HepG2 (cell line): ENCODE measurements at regions not wholly inside any gene's neighbourhood (a gene's known extent, or its start where the extent isn't known, plus 50 kb on each side); places are given as distances from the start of the nearest gene placed in this dataset.

ENCODE experiments used
- ATAC-seq: fragments of 200-7000 bp; cut with Tn5 transposase; 3 replicates; pipeline ENCODE4 v1.9.1; 2020; ENCODE audit warnings: mild to moderate bottlenecking, moderate library complexity
- BruUV-seq: library from RNA; stranded (reverse); fragments of 400-500 nt; replicated peaks from 2 replicates; lab custom pipeline; 2021; lab: Mats Ljungman, UMichigan
- CTCF ChIA-PET: fragments of 300-600 bp; formaldehyde crosslinking; extraction: SDS; loops from one replicate; lab custom pipeline; 2021; ENCODE audit warnings: low total read pairs, inconsistent platforms, low intra/inter-chr PET ratio; lab: Yijun Ruan, JAX
- POLR2A ChIA-PET: fragments of 350-600 bp; sonication (Branson Sonifier 250); formaldehyde crosslinking; loops from one replicate; lab custom pipeline; 2020; ENCODE audit warnings: antibody characterized with exemption, inconsistent platforms; lab: Yijun Ruan, JAX
- DNase-seq: peaks from one replicate; pipeline ENCODE4 v3.0.0-alpha.2; 2015; ENCODE audit warnings: low spot score
- FAIRE-seq: peaks from 3 replicates; lab custom pipeline; 2011; peaks lifted over from hg19 to GRCh38; lab: Jason Lieb, UNC
- H2AFZ ChIP-seq: one replicate; pipeline ENCODE4 v1.6.1; 2011; ENCODE audit warnings: low read length, inconsistent platforms
- H3K27ac ChIP-seq: fragments of 300-600 bp; 3 replicates; pipeline ENCODE4 v1.8.0; 2011; ENCODE audit warnings: mixed run types, mild to moderate bottlenecking, mixed read lengths, low read length, inconsistent platforms; ENCODE audit not compliant: insufficient read depth; ENCODE audit errors: extremely low read length
- H3K27me3 ChIP-seq, 2 experiments: fragments of 200-600 bp in 1 of 2; 2 replicates in 1 of 2; 3 replicates in 1 of 2; pipeline versions ENCODE4 v1.6.0 to v1.8.0; 2011; ENCODE audit warnings: low read length in 2 of 2, mild to moderate bottlenecking in 2 of 2, moderate library complexity in 2 of 2, inconsistent platforms in 1 of 2; ENCODE audit not compliant: insufficient read depth in 2 of 2, control insufficient read depth in 1 of 2
- H3K36me3 ChIP-seq, 2 experiments: fragments of 200-600 bp in 1 of 2; replicated peaks in 1 of 2; 2 replicates in 1 of 2; 3 replicates in 1 of 2; pipeline versions ENCODE4 v1.5.1 to v1.8.0; 2011; ENCODE audit warnings: low read length in 2 of 2, inconsistent platforms in 1 of 2; ENCODE audit not compliant: insufficient read depth in 2 of 2, control insufficient read depth in 1 of 2
- H3K4me1 ChIP-seq: 2 replicates; pipeline ENCODE4 v1.5.1; 2012; ENCODE audit warnings: low read length, inconsistent platforms; ENCODE audit not compliant: insufficient read depth
- H3K4me2 ChIP-seq: 2 replicates; pipeline ENCODE4 v1.6.0; 2011; ENCODE audit warnings: low read depth, low read length, inconsistent platforms
- H3K4me3 ChIP-seq, 3 experiments: fragments of 200-600 bp in 1 of 3; sonication (generic), shearing (Covaris generic) in 1 of 3; replicated peaks in 1 of 3; 2 replicates each; pipeline ENCODE4 v1.5.1; 2011 to 2016; ENCODE audit warnings: low read length in 3 of 3, inconsistent platforms in 2 of 3, low read depth in 2 of 3, mild to moderate bottlenecking in 2 of 3, control low read depth in 1 of 3, mixed read lengths in 1 of 3; ENCODE audit not compliant: insufficient read depth in 1 of 3
- H3K79me2 ChIP-seq: one replicate; pipeline ENCODE4 v1.6.1; 2011; ENCODE audit warnings: low read length, inconsistent platforms; ENCODE audit not compliant: insufficient read depth
- H3K9ac ChIP-seq: 2 replicates; pipeline ENCODE4 v1.6.0; 2011; ENCODE audit warnings: mild to moderate bottlenecking, low read depth, low read length, inconsistent platforms; ENCODE audit not compliant: insufficient read depth
- H3K9me3 ChIP-seq: 2 replicates; pipeline ENCODE4 v1.5.1; 2012; ENCODE audit warnings: mild to moderate bottlenecking, low read length
- H4K20me1 ChIP-seq: 2 replicates; pipeline ENCODE4 v1.6.0; 2011; ENCODE audit warnings: inconsistent platforms, mild to moderate bottlenecking, low read length, moderate library complexity; ENCODE audit not compliant: insufficient read depth
- ATF7 ChIP-seq, 2 experiments: fragments of 450-650 bp in 1 of 2; sonication (generic) in 1 of 2; formaldehyde crosslinking in 1 of 2; IDR thresholded peaks; 2 replicates each; pipeline versions ENCODE4 v1.4.0 to v1.6.1; 2016 to 2020; ENCODE audit warnings: antibody characterized with exemption in 1 of 2, mild to moderate bottlenecking in 1 of 2, missing genetic modification reagents in 1 of 2
- BHLHE40 ChIP-seq: IDR thresholded peaks from 2 replicates; pipeline ENCODE4 v1.6.1; 2011; ENCODE audit warnings: low read length, improper control_type of control experiment
- CREB1 ChIP-seq, 2 experiments: fragments of 450-650 bp in 1 of 2; IDR thresholded peaks; 2 replicates each; pipeline ENCODE4 v1.6.1; 2016 to 2017; ENCODE audit warnings: control low read depth in 1 of 2, mild to moderate bottlenecking in 1 of 2, missing compliant biosample characterization in 1 of 2, missing genetic modification characterization in 1 of 2
- NFATC3 ChIP-seq: sonication (generic); formaldehyde crosslinking; IDR thresholded peaks from 2 replicates; pipeline ENCODE4 v1.5.1; 2020; ENCODE audit warnings: mild to moderate bottlenecking, missing genetic modification reagents
- NR2F2 ChIP-seq: IDR thresholded peaks from 2 replicates; pipeline ENCODE4 v1.6.1; 2012; ENCODE audit warnings: low read depth, inconsistent platforms, borderline replicate concordance
- STAG1 ChIP-seq: sonication (generic); formaldehyde crosslinking; IDR thresholded peaks from 2 replicates; pipeline ENCODE4 v1.4.0; 2020; ENCODE audit warnings: missing genetic modification reagents
- ZNF224 ChIP-seq: sonication (generic); formaldehyde crosslinking; IDR thresholded peaks from 2 replicates; pipeline ENCODE4 v1.5.0; 2020; ENCODE audit warnings: mild to moderate bottlenecking, missing genetic modification reagents
- ZNF30 ChIP-seq: sonication (generic); formaldehyde crosslinking; IDR thresholded peaks from 2 replicates; pipeline ENCODE4 v1.5.0; 2020; ENCODE audit warnings: mild to moderate bottlenecking, missing genetic modification reagents
- ZNF557 ChIP-seq: sonication (generic); formaldehyde crosslinking; IDR thresholded peaks from 2 replicates; pipeline ENCODE4 v1.4.0; 2020; ENCODE audit warnings: missing genetic modification reagents
- WGBS: methylation state at CpG from one replicate; pipeline ENCODE4 v1.1.6; 2017; ENCODE audit warnings: low lambda C conversion rate; 5-methylcytosine and 5-hydroxymethylcytosine counted together
- in situ Hi-C: cut with HindIII; loops from 2 replicates; pipeline ENCODE4 v1.10.0; 2017; ENCODE audit warnings: low pct_unique_long_range_greater_than_20kb; ENCODE audit not compliant: extremely low pct_ligation_motif_present
- intact Hi-C: fragments of 100-400 bp; cut with micrococcal nuclease; formaldehyde crosslinking; loops from one replicate; pipeline ENCODE4 v1.10.0; 2022; ENCODE audit not compliant: unreplicated experiment
- TF ChIP-seq, protein P1 (sequence below): IDR thresholded peaks from 2 replicates; pipeline ENCODE4 v1.6.1; 2016; ENCODE audit warnings: mild to moderate bottlenecking
- TF ChIP-seq, protein P2 (sequence below): sonication (generic); formaldehyde crosslinking; IDR thresholded peaks from 2 replicates; pipeline ENCODE4 v1.5.0; 2020; ENCODE audit warnings: missing genetic modification reagents

DNA sequence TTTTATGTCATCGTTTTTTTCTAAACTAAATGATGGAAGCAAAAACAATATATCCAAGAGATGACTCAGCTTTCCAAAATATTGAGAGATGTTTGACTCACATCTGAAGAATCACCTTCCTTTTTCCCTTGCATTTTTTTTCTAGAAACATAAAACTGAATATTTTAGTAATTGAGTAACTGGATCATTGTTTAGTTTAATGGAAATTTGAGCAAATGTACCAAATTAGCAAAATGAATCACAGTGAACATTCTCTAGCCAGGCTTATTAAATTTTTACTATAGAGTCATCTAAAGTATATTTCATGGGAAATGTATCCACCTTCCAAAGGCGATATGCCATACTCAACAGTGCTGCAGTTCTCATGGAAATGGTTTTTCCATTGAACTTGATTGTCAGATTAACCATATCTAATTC lies 145.5 kb downstream of the TENT5A start (continued):
- TF ChIP-seq, protein P1, sequence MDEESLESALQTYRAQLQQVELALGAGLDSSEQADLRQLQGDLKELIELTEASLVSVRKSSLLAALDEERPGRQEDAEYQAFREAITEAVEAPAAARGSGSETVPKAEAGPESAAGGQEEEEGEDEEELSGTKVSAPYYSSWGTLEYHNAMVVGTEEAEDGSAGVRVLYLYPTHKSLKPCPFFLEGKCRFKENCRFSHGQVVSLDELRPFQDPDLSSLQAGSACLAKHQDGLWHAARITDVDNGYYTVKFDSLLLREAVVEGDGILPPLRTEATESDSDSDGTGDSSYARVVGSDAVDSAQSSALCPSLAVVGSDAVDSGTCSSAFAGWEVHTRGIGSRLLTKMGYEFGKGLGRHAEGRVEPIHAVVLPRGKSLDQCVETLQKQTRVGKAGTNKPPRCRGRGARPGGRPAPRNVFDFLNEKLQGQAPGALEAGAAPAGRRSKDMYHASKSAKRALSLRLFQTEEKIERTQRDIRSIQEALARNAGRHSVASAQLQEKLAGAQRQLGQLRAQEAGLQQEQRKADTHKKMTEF, result no peak
- TF ChIP-seq NR2F2 (no peak), ZNF30 (no peak), NFATC3 (CRISPR knock-in tag) (no peak)

DNA sequence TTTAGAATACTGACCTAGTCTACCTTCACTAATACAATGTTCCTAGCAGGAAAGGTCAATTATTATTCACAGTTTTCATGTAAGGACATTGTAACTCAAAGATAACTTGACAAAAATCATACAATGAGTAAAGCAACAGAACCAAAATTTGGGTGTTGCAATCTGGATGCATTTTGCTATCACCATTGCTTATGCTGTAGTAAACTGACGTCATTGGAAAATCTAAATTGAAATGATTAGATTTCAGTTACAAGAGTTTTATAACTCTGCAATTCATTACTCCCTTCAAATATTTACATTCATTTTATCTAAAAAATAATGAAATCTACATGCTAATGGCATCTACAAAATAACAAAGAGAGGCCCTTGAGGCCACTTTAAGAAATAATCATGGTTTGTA lies 147.0 kb downstream of the TENT5A start:
- no TSS peak for BruUV-seq
- ChIA-PET POLR2A (no interaction called here), CTCF (no interaction called here)
- Histone ChIP-seq H3K36me3 (no peaks in the 10 kb centered on the region), H3K9me3 (no peaks in the 10 kb centered on the region), H2AFZ (no peak overlapping the region), H3K4me1 (no peaks in the 10 kb centered on the region), H3K4me2 (no peak overlapping the region), H3K79me2 (no peaks in the 10 kb centered on the region), H3K27me3 (no peaks in the 10 kb centered on the region), H4K20me1 (no peaks in the 10 kb centered on the region; the same call in 1 of the 2 replicates), H3K27ac (no peak overlapping the region), H3K9ac (no peak overlapping the region), H3K4me3 (no peak overlapping the region)
- DNase-seq, result no peak
- TF ChIP-seq, protein P2, sequence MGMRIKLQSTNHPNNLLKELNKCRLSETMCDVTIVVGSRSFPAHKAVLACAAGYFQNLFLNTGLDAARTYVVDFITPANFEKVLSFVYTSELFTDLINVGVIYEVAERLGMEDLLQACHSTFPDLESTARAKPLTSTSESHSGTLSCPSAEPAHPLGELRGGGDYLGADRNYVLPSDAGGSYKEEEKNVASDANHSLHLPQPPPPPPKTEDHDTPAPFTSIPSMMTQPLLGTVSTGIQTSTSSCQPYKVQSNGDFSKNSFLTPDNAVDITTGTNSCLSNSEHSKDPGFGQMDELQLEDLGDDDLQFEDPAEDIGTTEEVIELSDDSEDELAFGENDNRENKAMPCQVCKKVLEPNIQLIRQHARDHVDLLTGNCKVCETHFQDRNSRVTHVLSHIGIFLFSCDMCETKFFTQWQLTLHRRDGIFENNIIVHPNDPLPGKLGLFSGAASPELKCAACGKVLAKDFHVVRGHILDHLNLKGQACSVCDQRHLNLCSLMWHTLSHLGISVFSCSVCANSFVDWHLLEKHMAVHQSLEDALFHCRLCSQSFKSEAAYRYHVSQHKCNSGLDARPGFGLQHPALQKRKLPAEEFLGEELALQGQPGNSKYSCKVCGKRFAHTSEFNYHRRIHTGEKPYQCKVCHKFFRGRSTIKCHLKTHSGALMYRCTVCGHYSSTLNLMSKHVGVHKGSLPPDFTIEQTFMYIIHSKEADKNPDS, result no peak
- TF ChIP-seq ATF7 (IDR thresholded peaks at IDR 0.05), result peak; percentile 75
- TF ChIP-seq ATF7 (CRISPR knock-in tag; IDR thresholded peaks at IDR 0.05), result no peak
- peak; percentile 69 for TF ChIP-seq CREB1 (IDR thresholded peaks at IDR 0.05)
- TF ChIP-seq CREB1 (CRISPR knock-in tag; IDR thresholded peaks at IDR 0.05), result no peak
- TF ChIP-seq ZNF224 (CRISPR knock-in tag), result no peak
- TF ChIP-seq ZNF557 (CRISPR knock-in tag), result no peak
- TF ChIP-seq BHLHE40, result no peak
- TF ChIP-seq STAG1 (CRISPR knock-in tag), result no peak
- intact Hi-C loops (no loop called here), in situ Hi-C loops (no loop called here)
- WGBS, result 9% methylated on average over 1 of the region's 1 CpG
- ATAC-seq, result no peak
- FAIRE-seq, result no peak
